HG02981 (cell line): ENCODE measurements at regions not wholly inside any gene's neighbourhood (a gene's known extent, or its start where the extent isn't known, plus 50 kb on each side); places are given as distances from the start of the nearest gene placed in this dataset.

Experiments
- ATAC-seq: cut with Tn5 transposase; IDR thresholded peaks from one replicate; pipeline ENCODE4 v1.9.1; 2021; ENCODE audit warnings: mild to moderate bottlenecking, moderate library complexity; ENCODE audit not compliant: unreplicated experiment

GRCh38 chr3:190790185-190790584 lies 72.3 kb downstream of the GMNC start:
- ATAC-seq, result no peak

- no peak for ATAC-seq
These were observed 75.6 kb downstream of the GMNC start for GRCh38 chr3:190786898-190787297.

- no peak for ATAC-seq
These were observed 77.4 kb downstream of the GMNC start for GRCh38 chr3:190785047-190785446.

- ATAC-seq, result no peak
These were observed 82.0 kb downstream of the GMNC start for GRCh38 chr3:190780524-190780923.

GRCh38 chr3:190774633-190775032 lies 87.9 kb downstream of the GMNC start:
- no peak for ATAC-seq

GRCh38 chr3:190773948-190774347 lies 88.5 kb downstream of the GMNC start:
- ATAC-seq, result no peak

GRCh38 chr3:190772831-190773230 lies 89.7 kb downstream of the GMNC start:
- no peak for ATAC-seq

- no peak for ATAC-seq
These were observed 93.6 kb downstream of the GMNC start for GRCh38 chr3:190768891-190769290.

GRCh38 chr3:190767851-190768250 lies 94.6 kb downstream of the GMNC start:
- ATAC-seq, result no peak

GRCh38 chr3:190764231-190765134 lies 98.0 kb downstream of the GMNC start:
- ATAC-seq, result no peak

- no peak for ATAC-seq
These were observed 99.7 kb downstream of the GMNC start for GRCh38 chr3:190762801-190763200.

- no peak for ATAC-seq
These were observed 114.9 kb downstream of the GMNC start for GRCh38 chr3:190747571-190747970.

GRCh38 chr3:190746986-190747385 lies 115.5 kb downstream of the GMNC start:
- no peak for ATAC-seq

- no peak for ATAC-seq
These were observed 116.0 kb downstream of the GMNC start for GRCh38 chr3:190746531-190746930.

- no peak for ATAC-seq
These were observed 120.7 kb downstream of the GMNC start for GRCh38 chr3:190741788-190742187.

- ATAC-seq, result no peak
These were observed 122.8 kb downstream of the GMNC start for GRCh38 chr3:190739641-190740185.

GRCh38 chr3:190738636-190739155 lies 123.8 kb downstream of the GMNC start:
- ATAC-seq, result no peak

GRCh38 chr3:190737446-190737845 lies 125.0 kb downstream of the GMNC start:
- ATAC-seq, result no peak

- no peak for ATAC-seq
These were observed 128.0 kb downstream of the GMNC start for GRCh38 chr3:190734490-190734889.

- no peak for ATAC-seq
These were observed 128.8 kb downstream of the GMNC start for GRCh38 chr3:190733591-190734146.

- ATAC-seq, result no peak
These were observed 130.9 kb downstream of the GMNC start for GRCh38 chr3:190731596-190731995.
